HG03280 (cell line): ENCODE measurements at regions not wholly inside any gene's neighbourhood (a gene's known extent, or its start where the extent isn't known, plus 50 kb on each side); places are given as distances from the start of the nearest gene placed in this dataset.

Experiments used
- ATAC-seq: cut with Tn5 transposase; IDR thresholded peaks from one replicate; pipeline ENCODE4 v1.9.1; 2021; ENCODE audit warnings: mild to moderate bottlenecking, moderate library complexity; ENCODE audit not compliant: unreplicated experiment

DNA sequence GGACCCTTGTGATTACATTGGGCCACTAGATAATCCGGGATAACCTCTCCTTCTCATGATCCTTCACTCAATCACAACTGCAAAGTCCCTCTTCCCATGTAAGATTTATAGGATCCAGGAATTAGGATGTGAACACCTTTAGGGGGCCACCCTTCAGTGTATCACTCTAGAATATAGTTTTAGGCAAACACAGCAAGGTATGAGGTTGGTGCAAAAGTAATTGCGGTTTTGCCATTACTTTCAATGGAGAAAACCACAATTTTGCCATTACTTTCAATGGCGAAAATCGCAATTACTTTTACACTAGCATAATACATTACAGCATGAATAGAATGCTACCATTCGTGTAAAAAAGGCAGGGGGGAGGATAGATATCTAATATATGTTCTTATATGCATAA is 104.0 kb downstream of the BAMBI start:
- no peak for ATAC-seq

GRCh38 chr10:28783087-28783486 is 105.8 kb downstream of the BAMBI start:
- ATAC-seq: no peak

DNA sequence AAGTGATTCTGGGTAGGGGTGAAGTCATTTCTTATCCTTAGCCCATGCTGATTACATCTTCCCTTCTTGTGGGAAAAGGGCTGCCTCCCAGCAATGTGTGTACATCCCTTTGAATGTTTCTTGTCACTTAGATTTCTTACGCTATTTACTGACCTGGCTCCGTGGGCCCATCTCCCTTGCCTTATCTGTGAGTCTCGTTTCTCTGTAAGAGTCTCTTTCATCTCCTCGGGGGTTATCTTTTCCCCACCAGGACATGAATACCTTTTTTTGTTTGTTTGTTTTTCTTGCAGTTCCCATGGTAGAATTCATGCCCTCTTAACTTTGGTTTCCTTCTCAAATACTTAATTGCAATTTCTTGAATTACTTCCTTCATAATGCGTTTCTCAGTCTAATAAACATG is 107.7 kb downstream of the BAMBI start:
- ATAC-seq: no peak

- no peak for ATAC-seq
Measured at GRCh38 chr10:28788252-28788651, 110.9 kb downstream of the BAMBI start.

- ATAC-seq: no peak
Measured at GRCh38 chr10:28788762-28789161, 111.4 kb downstream of the BAMBI start.

DNA sequence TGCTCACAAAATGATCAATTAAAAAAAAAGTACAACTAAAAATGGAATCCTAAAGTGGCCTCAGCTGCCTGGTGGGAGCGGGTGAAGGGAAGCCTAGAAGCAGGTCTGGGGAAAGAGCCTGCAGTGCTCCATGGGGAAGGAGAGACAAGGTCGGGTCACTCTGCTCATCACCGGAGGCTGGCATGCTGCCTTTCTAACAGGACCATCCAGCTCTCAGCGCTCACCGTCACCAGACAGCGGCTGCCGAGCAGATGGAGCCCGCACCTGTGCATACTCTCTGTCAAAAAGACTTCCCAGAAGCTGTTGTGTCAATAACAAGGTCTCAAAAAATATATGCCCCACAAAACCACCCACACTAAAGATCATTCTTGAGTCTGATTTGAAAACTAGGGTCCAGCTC is 112.8 kb downstream of the BAMBI start:
- no peak for ATAC-seq

DNA sequence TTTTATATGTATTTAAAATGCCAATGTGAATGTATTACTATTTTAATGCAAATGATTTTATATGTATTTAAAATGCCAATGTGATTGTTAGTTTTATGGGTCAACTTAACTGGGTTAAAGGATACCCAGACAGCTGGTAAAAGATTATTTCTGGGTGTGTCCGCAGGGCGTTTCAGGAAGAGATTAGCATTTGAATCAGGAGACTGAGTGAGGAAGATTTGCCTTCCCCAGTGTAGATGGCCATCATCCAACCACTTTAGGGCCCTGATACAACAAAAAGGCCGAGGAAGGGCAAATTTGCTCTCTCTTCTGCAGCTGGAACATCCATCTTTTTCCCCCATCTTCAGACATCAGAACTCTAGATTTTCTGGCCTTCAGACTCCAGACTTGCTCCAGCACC is 116.2 kb downstream of the BAMBI start:
- ATAC-seq: no peak

DNA sequence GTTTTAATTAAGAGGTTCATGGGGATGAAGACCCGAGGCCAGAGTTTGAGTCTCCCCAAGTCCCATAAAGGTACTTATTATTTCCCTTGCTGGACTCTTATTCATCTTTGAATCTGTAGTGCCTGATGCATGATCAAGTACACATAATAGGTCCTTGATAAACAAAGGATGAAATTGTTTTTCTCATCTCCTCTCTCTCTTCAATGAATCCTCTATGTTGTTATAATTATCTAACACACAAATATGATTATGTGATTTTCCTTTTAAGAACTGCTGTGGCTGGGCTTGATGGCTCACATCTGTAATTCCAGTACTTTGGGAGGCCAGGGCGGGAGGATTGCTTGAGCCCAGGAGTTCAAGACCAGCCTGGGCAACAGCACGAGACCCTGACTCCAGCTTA is 117.7 kb downstream of the BAMBI start:
- ATAC-seq: no peak

GRCh38 chr10:28796606-28797512 is 119.5 kb downstream of the BAMBI start:
- ATAC-seq: no peak

DNA sequence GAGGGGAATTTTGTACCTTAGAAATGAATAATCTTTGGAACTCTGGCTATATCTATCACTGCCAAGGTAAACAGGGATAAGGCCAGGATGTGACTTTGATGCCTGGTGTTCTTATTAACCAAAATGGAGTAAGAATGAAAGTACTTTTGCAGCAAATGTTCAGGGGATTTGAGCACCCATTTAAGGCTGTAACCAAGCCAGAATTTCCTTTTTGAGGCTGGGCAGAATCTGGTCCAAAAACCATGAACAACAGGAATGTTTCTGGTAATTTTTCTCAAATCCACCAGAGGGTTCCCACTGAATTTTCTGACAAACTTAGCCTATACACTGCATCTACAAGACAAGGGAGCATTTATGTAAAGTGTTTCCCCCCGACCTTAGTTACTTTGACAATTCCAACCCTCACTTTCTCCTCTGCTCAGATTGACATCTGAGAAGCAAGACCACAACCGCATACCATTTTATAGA is 120.6 kb downstream of the BAMBI start:
- ATAC-seq: no peak

DNA sequence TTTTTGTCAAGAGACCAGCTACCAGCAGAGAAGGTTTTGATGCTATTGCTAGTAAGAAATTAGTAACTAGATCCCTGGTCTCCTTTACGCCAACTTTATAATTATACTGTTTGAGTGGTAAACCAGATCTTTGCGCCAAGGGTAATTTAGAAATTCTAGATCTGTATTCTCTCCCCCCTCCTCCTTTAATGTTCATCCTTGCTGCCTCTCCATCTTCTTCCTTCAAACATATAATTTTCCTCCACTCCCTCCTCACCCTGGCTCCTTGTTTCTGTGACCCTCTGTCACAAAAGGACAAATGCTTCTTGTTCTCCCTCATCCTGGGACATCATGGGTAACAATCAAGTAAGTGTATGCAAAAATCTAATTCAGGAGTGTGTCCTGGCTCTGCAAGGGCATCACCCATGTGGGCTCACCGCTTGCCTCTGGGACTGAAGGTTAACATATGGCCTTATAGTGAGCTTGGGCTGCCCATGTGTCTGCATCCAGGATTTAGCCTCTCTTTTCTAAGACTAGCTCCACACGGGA is 121.2 kb downstream of the BAMBI start:
- ATAC-seq: no peak

DNA sequence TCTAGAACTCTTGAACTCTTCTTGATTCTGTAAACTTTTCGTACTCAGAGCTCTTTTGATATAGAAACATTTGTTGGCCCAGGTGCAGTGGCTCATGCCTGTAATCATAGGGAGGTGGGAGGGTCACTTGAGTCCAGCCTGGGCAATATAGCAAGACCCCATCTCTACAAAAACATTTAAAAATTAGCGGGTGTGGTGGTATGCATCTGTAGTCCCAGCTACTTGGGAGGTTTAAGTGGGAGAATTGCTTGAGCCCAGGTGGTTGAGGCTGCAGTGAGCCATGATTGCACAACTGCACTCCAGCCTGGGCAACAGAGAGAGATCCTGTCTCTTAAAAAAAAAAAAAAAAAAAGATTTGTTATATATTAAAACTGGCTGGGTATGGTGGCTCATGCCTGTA is 121.6 kb downstream of the BAMBI start:
- no peak for ATAC-seq

DNA sequence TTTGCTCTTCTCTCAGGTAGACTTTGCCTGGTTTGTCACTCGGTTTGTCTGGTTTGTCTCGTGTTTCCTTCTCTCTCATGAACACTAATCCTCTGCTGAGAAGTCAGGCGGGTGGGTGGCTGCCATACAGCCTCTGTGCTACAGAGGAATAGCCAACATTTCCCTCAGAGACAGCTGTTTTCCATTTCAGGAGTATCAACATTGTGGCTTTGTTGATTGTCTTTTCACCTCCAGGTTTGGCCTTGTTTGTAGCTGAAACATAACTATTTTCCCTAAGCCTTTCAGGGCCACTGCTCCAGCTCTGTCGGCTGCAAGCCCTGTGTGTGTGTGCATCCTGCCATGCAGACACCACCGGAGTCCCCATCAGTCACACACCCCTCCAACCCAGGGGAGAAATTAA is 122.8 kb downstream of the BAMBI start:
- no peak for ATAC-seq

DNA sequence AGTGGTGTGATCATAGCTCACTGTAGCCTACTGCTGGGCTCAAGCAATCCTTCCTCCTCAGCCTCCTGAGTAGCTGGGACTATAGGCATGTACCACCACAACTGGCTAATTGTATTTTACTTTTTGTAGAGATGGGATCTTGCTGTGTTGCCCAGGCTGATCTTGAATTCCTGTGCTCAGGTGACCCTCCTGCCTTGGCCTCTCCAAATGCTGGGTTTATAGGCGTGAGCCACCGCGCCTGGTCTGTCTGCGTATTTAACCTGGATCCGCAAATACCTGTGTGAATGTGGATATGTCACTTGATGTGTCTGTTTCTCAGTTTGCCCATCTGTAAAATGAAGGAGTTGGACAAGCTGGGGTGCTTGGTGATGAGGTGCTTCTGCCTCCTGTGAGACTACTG is 123.9 kb downstream of the BAMBI start:
- ATAC-seq: no peak

DNA sequence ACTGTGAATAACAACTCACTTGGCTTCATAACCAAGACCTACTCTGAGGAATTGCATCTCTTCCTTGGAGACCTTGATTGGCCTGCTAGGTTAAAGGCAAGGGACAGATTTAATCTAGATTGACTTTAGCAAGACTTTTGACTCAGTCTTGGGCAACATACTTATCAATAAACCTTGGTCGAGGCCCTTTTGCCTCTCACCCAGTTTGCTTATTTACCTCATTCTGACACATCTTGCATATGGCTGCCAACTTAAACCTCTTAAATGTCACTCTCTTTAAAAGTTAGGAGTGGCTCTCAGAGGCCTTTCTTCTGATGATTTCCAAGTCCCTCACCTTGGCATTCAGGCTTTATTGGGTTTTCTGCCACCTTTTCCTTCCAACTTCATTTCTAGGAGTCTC is 124.5 kb downstream of the BAMBI start:
- no peak for ATAC-seq

DNA sequence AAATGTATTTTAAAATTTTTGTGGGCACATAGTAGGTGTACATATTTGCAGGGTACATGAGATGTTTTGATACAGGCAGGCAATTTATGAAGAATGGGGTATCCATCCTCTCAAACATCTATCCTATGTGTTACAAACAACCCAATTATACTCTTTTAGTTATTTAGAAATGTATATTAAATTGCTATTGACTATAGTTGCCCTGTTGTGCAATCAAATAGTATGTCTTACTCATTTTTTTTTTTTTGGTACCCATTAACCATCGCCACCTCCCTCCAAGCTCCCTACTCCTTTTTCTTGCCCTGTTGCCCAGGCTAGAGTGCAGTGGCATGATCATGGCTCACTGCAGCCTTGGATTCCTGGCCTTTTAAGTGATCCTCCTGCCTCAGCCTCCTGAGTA is 128.1 kb downstream of the BAMBI start:
- ATAC-seq: no peak

GRCh38 chr10:28806488-28806941 is 129.2 kb downstream of the BAMBI start:
- ATAC-seq: no peak

- no peak for ATAC-seq
Measured at GRCh38 chr10:28806951-28807759, 129.8 kb downstream of the BAMBI start.

GRCh38 chr10:28807760-28808613 is 130.7 kb downstream of the BAMBI start:
- no peak for ATAC-seq

GRCh38 chr10:28808693-28809092 is 131.4 kb downstream of the BAMBI start:
- no peak for ATAC-seq
